ENCODE measurements at regions not wholly inside any gene's neighbourhood (a gene's known extent, or its start where the extent isn't known, plus 50 kb on each side); places are given as distances from the start of the nearest gene placed in this dataset.

DNA sequence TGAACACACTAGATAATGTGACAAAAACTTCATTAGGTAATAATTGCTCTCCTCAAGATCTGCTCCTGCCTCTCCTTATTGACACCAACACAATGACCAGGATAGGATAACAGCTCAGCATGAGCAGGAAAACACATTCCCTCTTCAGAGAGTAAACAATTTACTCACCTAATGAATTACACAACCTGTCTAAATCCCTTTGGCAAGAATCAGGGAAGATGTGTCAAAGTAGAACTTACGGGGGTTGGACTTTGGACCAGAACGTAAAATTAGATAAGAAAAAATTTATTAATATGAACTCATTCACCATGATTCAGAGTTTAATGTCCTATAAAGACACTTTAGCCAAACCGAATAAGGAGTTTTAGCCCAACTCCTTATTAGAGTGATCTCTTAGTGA lies 512.2 kb downstream of the SATB2 start:
- no peak overlapping the region for H3K4me2 ChIP-seq (replicated peaks; ENCODE audit: low read depth, low read length, poor library complexity, severe bottlenecking)
- H3K36me3 ChIP-seq (replicated peaks in 1 of 2; ENCODE audit: control extremely low read depth in 1 of 2, control insufficient read depth in 1 of 2, extremely low read depth in 1 of 2, insufficient read depth in 2 of 2, low read length in 1 of 2), result no peaks in the 10 kb centered on the region
- no peaks in the 10 kb centered on the region for H3K79me2 ChIP-seq (ENCODE audit: control insufficient read depth, insufficient read depth, low read length)
- H3K4me1 ChIP-seq (ENCODE audit: control insufficient read depth in 2 of 2, insufficient read depth in 2 of 2, low read length in 2 of 2), result no peaks in the 10 kb centered on the region
- intact Hi-C loops (cut with micrococcal nuclease), result no loop called here
- H3K4me1 Mint-ChIP-seq, result no peaks in the 10 kb centered on the region
- no peak overlapping the region for H3K9ac ChIP-seq (ENCODE audit: low read length)
- CTCF ChIA-PET, result no interaction called here
- H3K27me3 ChIP-seq (replicated peaks in 1 of 4; ENCODE audit: control extremely low read depth in 1 of 4, control insufficient read depth in 3 of 4, insufficient read depth in 4 of 4, low read length in 3 of 4), result no peaks in the 10 kb centered on the region
- ATAC-seq (ENCODE audit: low read depth) (no peak), DNase-seq (no peak)
- H2AFZ ChIP-seq (ENCODE audit: insufficient read depth, low read depth, low read length, poor library complexity, severe bottlenecking), result no peak overlapping the region
- no peaks in the 10 kb centered on the region for H3K27me3 Mint-ChIP-seq
- no peak overlapping the region for H3K27ac ChIP-seq (ENCODE audit: low read length in 2 of 2)
- TF ChIP-seq, protein P1, sequence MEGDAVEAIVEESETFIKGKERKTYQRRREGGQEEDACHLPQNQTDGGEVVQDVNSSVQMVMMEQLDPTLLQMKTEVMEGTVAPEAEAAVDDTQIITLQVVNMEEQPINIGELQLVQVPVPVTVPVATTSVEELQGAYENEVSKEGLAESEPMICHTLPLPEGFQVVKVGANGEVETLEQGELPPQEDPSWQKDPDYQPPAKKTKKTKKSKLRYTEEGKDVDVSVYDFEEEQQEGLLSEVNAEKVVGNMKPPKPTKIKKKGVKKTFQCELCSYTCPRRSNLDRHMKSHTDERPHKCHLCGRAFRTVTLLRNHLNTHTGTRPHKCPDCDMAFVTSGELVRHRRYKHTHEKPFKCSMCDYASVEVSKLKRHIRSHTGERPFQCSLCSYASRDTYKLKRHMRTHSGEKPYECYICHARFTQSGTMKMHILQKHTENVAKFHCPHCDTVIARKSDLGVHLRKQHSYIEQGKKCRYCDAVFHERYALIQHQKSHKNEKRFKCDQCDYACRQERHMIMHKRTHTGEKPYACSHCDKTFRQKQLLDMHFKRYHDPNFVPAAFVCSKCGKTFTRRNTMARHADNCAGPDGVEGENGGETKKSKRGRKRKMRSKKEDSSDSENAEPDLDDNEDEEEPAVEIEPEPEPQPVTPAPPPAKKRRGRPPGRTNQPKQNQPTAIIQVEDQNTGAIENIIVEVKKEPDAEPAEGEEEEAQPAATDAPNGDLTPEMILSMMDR (IDR thresholded peaks at IDR 0.05), result no peak
- TF ChIP-seq EZH2 (IDR thresholded peaks at IDR 0.05; ENCODE audit: borderline replicate concordance, insufficient read depth, low read depth, low read length, poor library complexity, severe bottlenecking), result no peak
- no peak overlapping the region for H3K4me3 ChIP-seq (ENCODE audit: control extremely low read depth in 1 of 5, extremely low read depth in 1 of 5, insufficient read depth in 1 of 5, low read depth in 2 of 5, low read length in 4 of 5)
- H3K27ac Mint-ChIP-seq, result no peak overlapping the region
- H3K4me3 Mint-ChIP-seq, result no peak overlapping the region
- no peaks in the 10 kb centered on the region for H3K9me3 ChIP-seq (ENCODE audit: control extremely low read depth in 1 of 3, control insufficient read depth in 2 of 3, insufficient read depth in 1 of 3, low read length in 2 of 3)
- WGBS (ENCODE audit: insufficient coverage), result no CpG with 5 or more reads among the region's 3 CpGs
- H3K9me3 Mint-ChIP-seq (ENCODE audit: insufficient read depth), result peaks cover 1% of the 10 kb centered on the region
- H4K20me1 ChIP-seq (ENCODE audit: control insufficient read depth, insufficient read depth, low read length, poor library complexity, severe bottlenecking), result no peaks in the 10 kb centered on the region
- POLR2A ChIA-PET, result no interaction called here

DNA sequence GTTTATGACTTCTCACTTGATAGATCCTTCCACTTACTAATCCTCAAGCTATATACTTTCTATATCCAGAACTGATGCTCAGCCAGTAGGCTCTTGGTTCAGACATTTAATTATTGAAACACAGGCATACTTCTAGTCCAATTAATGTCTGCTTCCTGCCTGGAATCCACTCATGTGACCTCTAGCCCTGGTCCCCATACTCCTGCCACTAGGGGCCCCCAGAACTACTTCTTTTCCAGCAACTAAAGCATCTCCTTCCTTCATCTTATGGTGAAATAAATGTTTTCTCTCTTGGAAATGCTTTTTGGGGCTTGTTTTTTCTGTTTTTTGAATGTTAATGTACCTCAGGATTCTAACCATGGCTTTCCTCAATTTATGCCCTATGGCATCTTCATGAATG lies 527.6 kb downstream of the SATB2 start:
- H3K36me3 ChIP-seq (replicated peaks in 1 of 2; ENCODE audit: control extremely low read depth in 1 of 2, control insufficient read depth in 1 of 2, extremely low read depth in 1 of 2, insufficient read depth in 2 of 2, low read length in 1 of 2), result no peaks in the 10 kb centered on the region
- H3K79me2 ChIP-seq (ENCODE audit: control insufficient read depth, insufficient read depth, low read length), result no peaks in the 10 kb centered on the region
- H4K20me1 ChIP-seq (ENCODE audit: control insufficient read depth, insufficient read depth, low read length, poor library complexity, severe bottlenecking), result no peaks in the 10 kb centered on the region
- no peak overlapping the region for H3K4me3 ChIP-seq (ENCODE audit: control extremely low read depth in 1 of 5, extremely low read depth in 1 of 5, insufficient read depth in 1 of 5, low read depth in 2 of 5, low read length in 4 of 5)
- no peak overlapping the region for H3K9ac ChIP-seq (ENCODE audit: low read length)
- Mint-ChIP-seq H3K27ac (no peak overlapping the region), H3K4me3 (no peak overlapping the region), H3K9me3 (ENCODE audit: insufficient read depth) (peaks cover 5% of the 10 kb centered on the region), H3K4me1 (no peaks in the 10 kb centered on the region), H3K27me3 (no peaks in the 10 kb centered on the region)
- ATAC-seq (ENCODE audit: low read depth) (no peak), DNase-seq (no peak)
- H3K27ac ChIP-seq (ENCODE audit: low read length in 2 of 2), result no peak overlapping the region
- H3K27me3 ChIP-seq (replicated peaks in 1 of 4; ENCODE audit: control extremely low read depth in 1 of 4, control insufficient read depth in 3 of 4, insufficient read depth in 4 of 4, low read length in 3 of 4), result no peaks in the 10 kb centered on the region
- TF ChIP-seq, protein P1 (IDR thresholded peaks at IDR 0.05), result no peak
- no peak for TF ChIP-seq EZH2 (IDR thresholded peaks at IDR 0.05; ENCODE audit: borderline replicate concordance, insufficient read depth, low read depth, low read length, poor library complexity, severe bottlenecking)
- H2AFZ ChIP-seq (ENCODE audit: insufficient read depth, low read depth, low read length, poor library complexity, severe bottlenecking), result no peak overlapping the region
- no peaks in the 10 kb centered on the region for H3K4me1 ChIP-seq (ENCODE audit: control insufficient read depth in 2 of 2, insufficient read depth in 2 of 2, low read length in 2 of 2)
- ChIA-PET CTCF (no interaction called here), POLR2A (no interaction called here)
- intact Hi-C loops (cut with micrococcal nuclease), result no loop called here
- no peaks in the 10 kb centered on the region for H3K9me3 ChIP-seq (ENCODE audit: control extremely low read depth in 1 of 3, control insufficient read depth in 2 of 3, insufficient read depth in 1 of 3, low read length in 2 of 3)
- no peak overlapping the region for H3K4me2 ChIP-seq (replicated peaks; ENCODE audit: low read depth, low read length, poor library complexity, severe bottlenecking)
